ENCODE measurements at regions not wholly inside any gene's neighbourhood (a gene's known extent, or its start where the extent isn't known, plus 50 kb on each side); places are given as distances from the start of the nearest gene placed in this dataset.

- no peak for TF ChIP-seq ZNF462 (CRISPR knock-in tag; IDR thresholded peaks at IDR 0.05)
Observed at GRCh38 chr7:125561006-125561405, 631.4 kb upstream of the POT1 start (continued).

DNA sequence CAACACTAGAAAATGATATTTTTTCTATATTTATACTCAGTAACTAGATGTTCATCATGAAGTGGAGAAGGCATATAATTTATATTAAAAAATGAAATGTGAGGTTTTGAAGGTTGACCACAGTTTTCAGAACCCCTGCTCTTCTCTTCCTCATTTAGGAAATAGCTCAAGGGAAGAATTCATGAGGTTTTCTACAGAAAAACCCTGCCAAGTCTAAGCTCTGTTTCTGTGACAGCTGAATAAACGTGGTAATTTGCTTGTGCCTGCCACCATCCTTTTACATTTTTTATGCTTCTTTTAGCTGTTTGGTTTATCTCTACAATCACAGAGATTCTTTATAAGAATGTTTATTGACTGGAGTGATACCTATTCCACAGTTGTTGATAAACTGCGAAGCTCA lies 630.3 kb upstream of the POT1 start:
- Histone ChIP-seq H3K4me1 (ENCODE audit: insufficient read depth) (no peaks in the 10 kb centered on the region), H3K4me3 (no peak overlapping the region), H3K27ac (ENCODE audit: low read depth) (no peak overlapping the region), H3K79me2 (replicated peaks; ENCODE audit: insufficient read depth) (no peaks in the 10 kb centered on the region), H4K20me1 (replicated peaks; ENCODE audit: insufficient read depth) (no peaks in the 10 kb centered on the region), H3F3A (replicated peaks; ENCODE audit: low read depth) (no peaks in the 10 kb centered on the region), H3K27me3 (ENCODE audit: insufficient read depth) (no peaks in the 10 kb centered on the region), H3K4me2 (no peak overlapping the region), H2AFZ (no peak overlapping the region), H3K36me3 (ENCODE audit: insufficient read depth) (no peaks in the 10 kb centered on the region), H3K9me2 (ENCODE audit: insufficient read depth) (no peaks in the 10 kb centered on the region)
- Mint-ChIP-seq H3K27me3 (ENCODE audit: insufficient read depth, low read depth, poor library complexity) (no peaks in the 10 kb centered on the region), H3K4me1 (no peaks in the 10 kb centered on the region; the same call in 1 of the 3 replicates), H3K9me3 (no peaks in the 10 kb centered on the region), H3K36me3 (ENCODE audit: low read depth) (no peaks in the 10 kb centered on the region), H3K27ac (no peak overlapping the region), H3K4me3 (no peak overlapping the region)
- no peak for DNase-seq (ENCODE audit: low spot score)
- ATAC-seq: no peak
- TF ChIP-seq ZNF462 (CRISPR knock-in tag; IDR thresholded peaks at IDR 0.05) (no peak), EZH2phosphoT487 (IDR thresholded peaks at IDR 0.05; ENCODE audit: unreplicated experiment) (no peak), POLR2AphosphoS5 (IDR thresholded peaks at IDR 0.05; ENCODE audit: low read depth) (no peak), EZH2 (IDR thresholded peaks at IDR 0.05; ENCODE audit: low read depth, unreplicated experiment) (no peak), REST (IDR thresholded peaks at IDR 0.05; ENCODE audit: unreplicated experiment) (no peak), ZNF331 (CRISPR knock-in tag; IDR thresholded peaks at IDR 0.05; ENCODE audit: low read depth) (no peak)

Measured in GM23338 (cell line).